IMR-90 (cell line): ENCODE measurements at regions not wholly inside any gene's neighbourhood (a gene's known extent, or its start where the extent isn't known, plus 50 kb on each side); places are given as distances from the start of the nearest gene placed in this dataset.

Experiments
- CEBPB ChIP-seq: IDR thresholded peaks from 2 replicates; pipeline ENCODE4 v1.6.1; 2012; ENCODE audit warnings: low read depth, low read length, improper control_type of control experiment
- POLR2A ChIP-seq: IDR thresholded peaks from 2 replicates; pipeline ENCODE4 v1.6.1; 2012; ENCODE audit warnings: mild to moderate bottlenecking, low read depth, low read length
- RAD21 ChIP-seq: IDR thresholded peaks from 2 replicates; pipeline ENCODE4 v1.6.1; 2012; ENCODE audit warnings: low read length, improper control_type of control experiment
- RFX5 ChIP-seq: IDR thresholded peaks from 2 replicates; pipeline ENCODE4 v1.8.0; 2012; ENCODE audit warnings: low read depth, mild to moderate bottlenecking, low read length, moderate library complexity
- TF ChIP-seq, protein P1 (sequence below): conservative IDR thresholded peaks from 2 replicates; pipeline ENCODE4 v1.5.1; 2012; ENCODE audit warnings: mild to moderate bottlenecking, low read depth, low read length, improper control_type of control experiment
- TF ChIP-seq, protein P2 (sequence below): fragments of 150-350 bp; IDR thresholded peaks from 2 replicates; pipeline ENCODE4 v1.6.1; 2017; ENCODE audit warnings: mild to moderate bottlenecking, antibody characterized with exemption, low read length, low read depth

DNA sequence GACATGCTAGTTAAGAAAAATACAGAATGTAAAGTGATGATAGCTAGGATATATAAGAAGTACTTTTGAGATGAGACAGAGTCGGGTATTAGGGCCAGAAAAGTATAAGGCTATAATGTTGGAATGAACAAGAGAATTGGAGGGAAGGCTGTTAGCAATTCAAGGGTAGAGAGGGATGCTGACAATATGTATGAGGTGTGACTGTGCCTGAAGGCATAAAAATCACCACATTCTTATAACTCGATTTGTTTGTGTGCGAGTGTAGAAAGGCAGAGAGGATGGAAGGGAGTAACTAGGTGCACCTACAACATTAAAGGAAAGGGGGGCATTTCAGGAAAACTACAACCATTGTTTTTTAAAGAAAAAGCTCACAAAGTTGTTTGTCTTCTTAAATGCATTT lies 86.0 kb downstream of the FAT4 start:
- TF ChIP-seq, protein P1, sequence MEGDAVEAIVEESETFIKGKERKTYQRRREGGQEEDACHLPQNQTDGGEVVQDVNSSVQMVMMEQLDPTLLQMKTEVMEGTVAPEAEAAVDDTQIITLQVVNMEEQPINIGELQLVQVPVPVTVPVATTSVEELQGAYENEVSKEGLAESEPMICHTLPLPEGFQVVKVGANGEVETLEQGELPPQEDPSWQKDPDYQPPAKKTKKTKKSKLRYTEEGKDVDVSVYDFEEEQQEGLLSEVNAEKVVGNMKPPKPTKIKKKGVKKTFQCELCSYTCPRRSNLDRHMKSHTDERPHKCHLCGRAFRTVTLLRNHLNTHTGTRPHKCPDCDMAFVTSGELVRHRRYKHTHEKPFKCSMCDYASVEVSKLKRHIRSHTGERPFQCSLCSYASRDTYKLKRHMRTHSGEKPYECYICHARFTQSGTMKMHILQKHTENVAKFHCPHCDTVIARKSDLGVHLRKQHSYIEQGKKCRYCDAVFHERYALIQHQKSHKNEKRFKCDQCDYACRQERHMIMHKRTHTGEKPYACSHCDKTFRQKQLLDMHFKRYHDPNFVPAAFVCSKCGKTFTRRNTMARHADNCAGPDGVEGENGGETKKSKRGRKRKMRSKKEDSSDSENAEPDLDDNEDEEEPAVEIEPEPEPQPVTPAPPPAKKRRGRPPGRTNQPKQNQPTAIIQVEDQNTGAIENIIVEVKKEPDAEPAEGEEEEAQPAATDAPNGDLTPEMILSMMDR = no peak
- TF ChIP-seq POLR2A (no peak), RAD21 (no peak), CEBPB (no peak), RFX5 (no peak)
- TF ChIP-seq, protein P2, sequence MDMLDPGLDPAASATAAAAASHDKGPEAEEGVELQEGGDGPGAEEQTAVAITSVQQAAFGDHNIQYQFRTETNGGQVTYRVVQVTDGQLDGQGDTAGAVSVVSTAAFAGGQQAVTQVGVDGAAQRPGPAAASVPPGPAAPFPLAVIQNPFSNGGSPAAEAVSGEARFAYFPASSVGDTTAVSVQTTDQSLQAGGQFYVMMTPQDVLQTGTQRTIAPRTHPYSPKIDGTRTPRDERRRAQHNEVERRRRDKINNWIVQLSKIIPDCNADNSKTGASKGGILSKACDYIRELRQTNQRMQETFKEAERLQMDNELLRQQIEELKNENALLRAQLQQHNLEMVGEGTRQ = no peak
